CMK (cell line): ENCODE measurements at regions not wholly inside any gene's neighbourhood (a gene's known extent, or its start where the extent isn't known, plus 50 kb on each side); places are given as distances from the start of the nearest gene placed in this dataset.

ENCODE experiments used
- DNase-seq: peaks from one replicate; pipeline ENCODE4 v3.0.0-alpha.2; 2010; ENCODE audit warnings: low read depth

DNA sequence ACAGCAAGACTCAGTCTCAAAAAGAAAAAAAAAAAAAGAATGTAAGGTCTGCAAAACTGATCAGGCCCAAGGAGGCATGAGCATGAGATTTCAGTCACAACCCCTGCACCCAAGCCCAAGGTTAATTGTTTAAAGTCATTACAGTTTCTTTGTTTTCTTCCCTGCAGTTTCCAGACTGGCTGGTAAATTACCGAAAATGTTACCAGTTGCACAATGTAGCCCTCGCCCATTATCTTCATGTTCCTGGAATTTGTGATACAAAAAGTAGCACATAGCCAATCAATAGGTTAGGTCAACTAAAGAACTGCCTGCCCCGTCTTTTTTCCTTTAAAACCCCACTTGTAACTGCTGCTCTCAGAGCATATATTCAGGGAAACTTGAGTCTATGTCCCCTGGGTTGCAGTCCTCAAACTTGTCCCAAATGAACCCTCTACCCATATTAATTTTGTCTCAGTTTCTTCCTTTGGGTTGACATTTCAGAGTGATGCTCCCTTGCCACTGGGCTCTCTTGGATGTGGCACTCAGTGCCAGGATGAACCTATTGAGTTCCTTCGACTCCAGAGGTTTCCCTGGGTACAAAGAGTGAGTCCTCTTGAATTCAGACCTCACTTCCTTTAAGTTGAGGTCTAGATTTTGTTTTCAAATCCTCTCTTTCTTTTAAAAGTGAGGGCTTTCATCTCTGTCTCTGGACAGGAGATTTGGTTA is 216.2 kb upstream of the HS6ST1 start:
- DNase-seq = no peak

DNA sequence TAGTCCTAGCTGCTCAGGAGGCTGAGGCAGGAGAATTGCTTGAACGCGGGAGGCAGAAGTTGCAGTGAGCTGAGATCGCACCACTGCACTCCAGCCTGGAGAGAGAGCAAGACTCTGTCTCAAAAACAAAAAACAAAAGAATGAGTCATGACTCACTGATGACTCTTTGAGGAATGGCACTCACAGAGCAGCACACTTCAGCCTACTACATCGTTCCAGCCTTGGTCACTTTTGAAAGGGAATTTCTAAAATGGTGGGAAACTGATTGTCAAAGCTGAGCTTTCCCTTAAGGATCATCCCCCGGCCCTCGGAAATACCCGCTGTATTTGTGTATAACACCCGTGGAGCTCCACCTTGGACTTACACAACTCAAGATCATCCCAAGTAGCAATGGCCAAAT is 217.3 kb upstream of the HS6ST1 start:
- DNase-seq = no peak

DNA sequence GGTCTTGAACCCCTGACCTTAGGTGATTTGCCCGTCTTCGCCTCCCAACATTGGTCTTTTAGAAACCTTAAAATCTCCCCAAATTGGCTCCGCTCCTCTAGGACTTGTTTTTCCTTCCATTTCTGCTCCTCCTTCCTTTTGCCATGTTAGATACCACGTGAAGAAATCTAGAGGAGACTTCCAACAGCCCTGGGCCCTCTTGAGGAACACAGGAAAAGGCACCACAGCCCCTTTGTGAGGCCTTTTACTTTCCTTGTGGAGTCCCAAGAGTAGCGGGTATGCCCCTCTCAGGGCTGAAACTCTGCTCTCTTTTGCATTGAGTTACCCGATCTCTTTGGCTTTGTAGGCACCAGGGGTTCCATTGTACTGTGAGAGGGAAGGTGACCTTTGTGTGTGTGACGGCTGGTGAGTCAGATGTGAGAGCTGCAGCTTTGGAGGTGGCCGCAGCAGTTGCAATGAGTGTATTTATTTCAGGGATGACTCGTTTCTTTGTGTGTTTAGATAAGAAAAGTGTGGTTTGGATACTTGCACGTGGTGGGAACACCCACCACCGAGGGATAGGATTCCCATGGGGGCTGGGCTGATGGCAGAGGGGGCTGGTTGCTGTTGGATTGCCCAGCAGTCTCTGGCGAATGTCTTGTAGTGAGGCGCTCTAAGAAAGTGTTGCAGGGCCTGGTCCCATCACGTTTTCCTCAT is 218.4 kb upstream of the HS6ST1 start:
- no peak for DNase-seq

DNA sequence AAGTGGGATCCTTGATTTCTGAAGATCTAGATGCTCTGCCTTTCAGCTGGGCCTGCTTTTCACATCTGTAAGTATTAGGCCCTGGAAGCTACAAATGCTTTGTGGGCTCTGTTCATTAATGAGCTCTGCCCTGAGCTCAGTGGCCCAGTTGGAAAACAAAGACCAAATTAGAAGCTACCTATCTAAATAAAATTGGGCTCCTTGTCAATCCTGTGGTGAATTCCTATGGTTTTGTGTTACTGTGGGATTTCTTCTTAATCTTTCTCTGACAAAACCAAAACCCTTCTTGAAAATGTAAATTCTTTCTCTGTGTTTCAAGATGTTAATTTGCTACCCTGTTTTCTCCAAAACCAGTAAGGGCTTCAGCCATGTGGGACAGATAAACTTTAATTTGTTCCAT is 219.0 kb upstream of the HS6ST1 start:
- DNase-seq = no peak

DNA sequence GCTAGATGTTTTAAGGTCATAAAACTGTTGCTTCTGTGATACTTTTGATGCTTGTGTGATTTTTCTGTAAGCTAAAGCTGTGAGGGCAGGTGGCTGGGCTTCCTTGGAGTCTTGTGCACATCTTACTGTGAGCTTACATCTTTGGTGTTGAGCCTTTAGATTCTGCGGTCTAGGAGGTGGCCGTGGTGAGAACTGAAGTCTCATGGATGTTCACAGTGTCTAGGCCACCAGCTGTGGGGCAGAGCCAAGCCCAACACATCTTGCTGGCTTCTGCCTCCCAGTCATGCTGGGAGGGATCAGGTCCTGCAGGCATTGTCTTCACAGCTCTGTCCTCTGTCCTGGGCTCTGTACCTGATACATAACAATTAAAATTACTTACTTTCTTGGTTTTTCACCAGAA is 219.7 kb upstream of the HS6ST1 start:
- DNase-seq = no peak

DNA sequence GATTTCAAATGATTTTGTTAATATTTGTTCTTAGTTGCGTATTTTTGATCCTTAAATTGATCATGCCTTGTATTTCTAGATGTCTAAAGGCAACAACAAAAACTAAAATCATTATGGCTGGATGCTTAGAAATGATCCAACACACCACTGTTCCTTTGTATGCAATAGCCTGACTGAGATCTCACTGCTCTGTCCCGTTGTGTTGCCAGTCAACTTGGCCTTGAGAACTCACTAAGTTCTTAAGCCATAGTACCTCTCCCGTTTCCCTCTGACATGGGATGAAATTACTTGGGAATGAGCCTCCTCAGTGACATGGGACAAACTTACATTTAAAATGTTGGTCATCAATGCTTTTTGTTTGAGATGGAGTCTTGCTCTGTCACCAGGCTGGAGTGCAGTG is 222.0 kb upstream of the HS6ST1 start:
- DNase-seq = no peak

DNA sequence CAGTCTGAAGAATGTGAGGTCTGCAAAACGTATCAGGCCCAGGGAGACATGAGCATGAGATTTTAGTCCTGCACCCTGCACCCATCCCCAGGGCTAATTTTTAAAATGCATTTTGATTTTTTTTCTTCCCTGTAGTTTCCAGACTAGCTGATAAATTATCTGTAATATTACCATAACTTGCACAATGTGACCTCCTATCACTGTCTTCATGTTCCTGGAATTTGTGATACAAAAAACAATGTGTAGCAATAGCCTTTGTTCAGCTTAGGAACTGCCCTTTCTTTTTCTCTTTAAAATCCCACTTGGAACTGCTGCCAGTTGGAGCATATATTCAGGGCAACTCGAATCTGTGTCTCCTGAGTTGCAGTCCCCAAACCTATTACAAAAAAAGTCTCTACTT is 222.8 kb upstream of the HS6ST1 start:
- DNase-seq = no peak

DNA sequence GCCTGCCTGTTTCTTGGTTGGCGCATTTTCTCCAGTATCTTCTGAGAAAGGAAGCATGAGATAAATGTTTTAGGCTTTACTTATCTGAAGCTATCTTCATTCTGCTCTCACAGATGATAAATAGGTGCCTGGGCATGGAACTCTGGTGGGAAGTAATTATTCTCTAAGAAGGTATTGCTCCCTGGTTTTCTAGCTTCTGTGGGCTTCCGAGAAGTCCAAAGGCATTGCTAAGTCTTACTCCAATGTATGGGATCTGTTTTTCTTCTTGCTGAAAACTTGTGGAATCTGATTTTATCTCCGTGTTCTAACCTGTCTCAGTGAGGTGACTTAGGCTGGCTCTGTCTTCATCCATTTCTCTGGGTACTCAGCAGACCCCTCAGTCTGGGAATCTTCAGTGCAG is 224.4 kb upstream of the HS6ST1 start:
- DNase-seq = no peak

DNA sequence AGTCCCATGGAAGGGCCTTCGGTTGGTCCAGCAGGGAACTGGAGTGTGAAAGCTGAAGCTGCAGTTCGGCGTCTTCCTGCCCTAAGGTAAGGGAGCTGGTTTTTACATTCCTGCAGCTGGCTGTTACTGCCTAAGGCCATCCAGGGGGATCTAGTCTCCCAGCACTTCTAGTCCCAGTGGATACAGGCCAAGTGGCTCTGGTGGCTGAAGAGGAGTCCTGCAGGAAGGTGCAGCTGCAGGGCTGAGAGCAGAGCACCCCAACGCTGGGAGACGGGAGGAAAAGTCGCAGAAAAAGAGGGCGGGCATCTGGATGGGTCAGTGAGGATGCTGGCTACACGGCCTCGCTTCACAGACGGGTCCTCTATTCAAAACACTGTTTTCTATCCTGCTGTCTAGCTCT is 225.0 kb upstream of the HS6ST1 start:
- DNase-seq = no peak

DNA sequence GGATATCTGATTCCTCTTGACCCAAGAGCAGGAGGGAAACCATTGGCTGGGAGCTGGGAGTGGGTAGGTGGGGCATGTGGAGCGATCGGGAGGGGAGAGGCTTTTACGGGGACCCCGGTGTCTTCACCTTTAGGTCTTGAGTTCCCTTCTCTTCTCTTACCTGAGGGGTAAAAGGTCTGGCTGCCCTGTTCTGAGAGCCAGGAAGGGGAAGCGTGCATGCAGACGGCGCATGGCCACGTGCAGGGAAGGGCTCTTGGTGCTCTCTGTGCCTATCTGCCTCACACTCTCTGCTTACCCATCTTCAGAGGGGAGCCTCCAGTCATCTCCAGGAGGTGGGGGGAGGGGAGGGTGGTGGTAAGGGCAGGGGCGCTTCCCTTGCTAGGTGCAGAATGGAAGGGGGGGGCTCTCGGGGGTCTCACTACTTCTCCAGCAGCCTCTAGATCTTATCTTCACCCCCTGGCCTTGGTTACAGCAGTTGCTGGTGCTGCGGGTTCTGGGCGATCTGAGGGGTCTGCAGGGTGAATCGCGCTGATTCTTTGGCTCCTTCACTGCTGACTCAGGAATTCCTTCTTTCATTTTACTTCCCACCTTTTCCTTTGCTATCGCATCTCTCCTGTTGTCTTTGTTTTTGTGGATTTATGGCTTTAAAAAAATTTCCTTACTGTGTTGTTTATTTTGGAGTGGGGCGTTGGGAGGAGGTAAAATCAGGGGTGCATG is 225.8 kb upstream of the HS6ST1 start:
- DNase-seq = no peak

DNA sequence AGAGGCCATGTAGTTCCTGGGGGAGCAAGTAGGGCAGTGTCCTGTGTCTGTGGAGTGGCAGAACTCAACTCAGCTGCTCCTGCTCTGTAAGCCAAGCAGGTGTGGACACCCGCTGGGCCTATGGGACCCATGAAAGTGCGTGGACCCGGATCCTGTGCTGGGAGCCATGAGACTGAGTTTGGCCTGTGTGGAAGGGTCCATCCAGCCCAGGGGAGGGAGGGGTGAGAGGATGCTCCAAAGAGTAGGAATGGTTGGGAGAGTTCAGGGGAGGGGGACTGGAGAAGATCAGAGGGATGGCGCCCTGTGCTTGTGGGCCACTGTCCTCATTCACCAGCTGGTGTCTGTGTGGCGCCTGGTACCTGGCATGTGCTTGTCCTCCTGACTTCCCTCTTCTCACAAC is 226.4 kb upstream of the HS6ST1 start:
- no peak for DNase-seq

DNA sequence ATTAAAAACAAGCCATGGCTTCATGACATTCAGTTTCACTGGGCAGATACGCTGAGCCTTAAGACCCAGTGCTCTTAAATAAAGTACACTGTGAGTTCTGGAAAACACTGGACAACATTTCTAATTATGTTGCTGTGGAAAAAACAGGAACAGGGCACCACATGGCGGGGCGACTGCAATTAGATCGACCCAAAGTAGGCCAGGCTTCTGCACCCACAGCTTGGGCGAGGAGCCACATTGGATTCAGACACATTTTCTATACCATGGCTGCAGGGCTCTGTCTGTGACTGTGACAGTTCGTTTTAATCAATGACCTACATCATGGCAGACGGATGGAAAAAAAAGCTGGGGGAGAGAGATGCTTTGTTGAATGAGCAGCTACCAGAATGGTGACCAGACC is 227.2 kb upstream of the HS6ST1 start:
- DNase-seq = no peak

DNA sequence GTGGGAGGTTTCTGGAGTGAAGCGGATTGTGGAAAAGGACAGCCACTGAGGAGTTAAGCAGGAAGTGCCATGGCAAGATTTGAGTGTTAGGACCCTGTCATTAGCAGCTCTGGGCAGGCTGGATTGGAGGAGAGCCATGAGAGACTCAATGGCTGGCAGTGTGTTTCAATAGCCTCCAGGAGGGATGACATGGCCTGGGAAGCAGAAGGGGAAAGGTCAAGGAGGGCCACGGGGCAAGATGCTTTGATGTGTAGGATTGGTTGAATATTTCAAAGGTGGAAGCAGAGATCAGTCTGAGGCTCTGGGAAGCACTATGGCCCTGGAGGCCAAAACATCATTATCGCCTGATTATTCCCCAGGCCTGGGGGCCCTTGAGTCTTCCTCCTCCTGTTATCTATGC is 229.0 kb upstream of the HS6ST1 start:
- DNase-seq = no peak

DNA sequence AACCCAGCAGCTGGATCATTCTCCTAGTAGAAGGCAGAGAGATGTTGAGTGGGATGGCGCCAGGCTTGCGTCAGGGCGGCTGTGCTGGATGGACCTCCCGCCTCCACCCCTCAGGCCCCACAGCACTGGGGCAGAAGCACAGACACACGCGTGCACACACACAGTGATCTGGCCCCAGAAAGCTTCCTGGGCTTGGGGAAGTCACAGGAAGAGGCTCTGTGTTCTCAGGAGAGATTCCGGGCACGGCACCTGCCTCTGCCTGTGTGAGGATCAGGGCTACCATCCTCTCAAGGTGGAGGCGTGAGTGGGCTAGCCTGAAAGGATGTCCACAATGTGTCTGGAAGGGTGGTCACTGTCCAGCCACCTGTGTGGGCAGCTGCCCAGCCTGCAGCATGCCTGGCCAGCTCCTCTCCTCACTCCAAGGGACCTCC is 229.8 kb upstream of the HS6ST1 start:
- no peak for DNase-seq

DNA sequence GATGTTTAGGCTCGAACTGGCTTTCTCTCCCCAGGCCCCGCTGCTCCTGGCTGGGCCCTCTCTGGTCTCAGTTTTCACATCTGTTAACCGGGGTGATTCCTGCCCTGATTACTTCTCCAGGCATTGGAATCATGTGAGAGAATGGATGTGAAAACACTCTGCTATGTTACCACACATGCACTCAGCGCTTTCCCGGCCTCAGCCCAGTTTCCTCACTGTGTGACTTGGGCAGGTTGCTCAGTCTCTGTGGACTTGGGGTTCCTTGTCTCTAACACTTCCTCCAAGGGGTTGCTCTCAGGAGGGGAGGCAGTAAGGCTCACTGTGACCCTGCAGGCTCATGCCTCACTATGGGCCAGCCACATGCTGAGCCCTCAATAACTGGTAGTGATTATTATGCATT is 230.4 kb upstream of the HS6ST1 start:
- DNase-seq = no peak

DNA sequence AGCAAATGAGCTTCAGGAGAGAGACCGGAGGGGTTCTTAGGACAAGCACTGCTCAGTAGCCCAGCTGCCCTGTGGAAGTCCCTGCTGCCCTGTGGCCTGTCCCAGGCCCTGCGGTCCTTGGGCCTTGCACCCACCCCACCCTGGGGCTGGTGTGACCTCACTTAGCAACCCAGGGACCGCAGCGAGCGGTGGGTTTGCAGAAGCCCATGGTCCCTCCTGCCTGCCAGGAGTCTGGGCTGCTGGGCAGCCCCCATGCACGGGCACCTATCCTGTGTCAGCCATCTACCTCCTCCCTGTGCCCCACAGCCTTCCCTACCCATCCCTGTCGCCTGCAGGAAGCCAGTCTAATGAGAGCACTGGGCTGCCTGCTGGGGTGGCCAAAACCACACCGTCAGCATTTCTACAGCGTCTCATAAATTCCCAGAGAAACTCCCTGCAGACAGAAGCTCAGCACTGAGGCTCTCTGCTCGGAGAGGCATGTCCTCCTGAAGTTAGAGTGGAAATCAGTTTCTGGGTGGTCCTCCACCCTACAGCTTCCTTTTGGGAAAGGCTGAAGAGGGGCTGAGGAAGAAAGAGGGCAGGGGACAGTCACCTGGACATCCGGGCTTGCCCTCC is 231.1 kb upstream of the HS6ST1 start:
- no peak for DNase-seq

DNA sequence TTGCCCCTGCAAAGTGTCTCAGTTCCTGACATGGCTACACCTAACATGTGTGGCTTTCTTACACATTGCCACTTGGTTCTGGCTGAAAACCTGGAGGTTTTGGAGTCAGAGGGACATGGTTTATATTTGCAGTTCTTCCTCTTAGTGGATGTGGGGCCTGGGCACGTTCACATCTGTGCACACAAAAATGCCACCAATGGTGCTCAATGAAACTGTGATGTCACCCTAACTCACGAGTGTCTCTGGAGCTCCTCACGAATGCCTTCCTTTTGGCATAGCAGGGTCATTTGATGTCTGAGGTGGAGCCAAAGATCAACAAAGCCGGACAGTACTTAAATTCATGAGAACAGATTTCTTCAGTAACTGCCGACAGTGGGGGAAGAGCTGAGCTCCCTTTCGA is 231.7 kb upstream of the HS6ST1 start:
- no peak for DNase-seq

DNA sequence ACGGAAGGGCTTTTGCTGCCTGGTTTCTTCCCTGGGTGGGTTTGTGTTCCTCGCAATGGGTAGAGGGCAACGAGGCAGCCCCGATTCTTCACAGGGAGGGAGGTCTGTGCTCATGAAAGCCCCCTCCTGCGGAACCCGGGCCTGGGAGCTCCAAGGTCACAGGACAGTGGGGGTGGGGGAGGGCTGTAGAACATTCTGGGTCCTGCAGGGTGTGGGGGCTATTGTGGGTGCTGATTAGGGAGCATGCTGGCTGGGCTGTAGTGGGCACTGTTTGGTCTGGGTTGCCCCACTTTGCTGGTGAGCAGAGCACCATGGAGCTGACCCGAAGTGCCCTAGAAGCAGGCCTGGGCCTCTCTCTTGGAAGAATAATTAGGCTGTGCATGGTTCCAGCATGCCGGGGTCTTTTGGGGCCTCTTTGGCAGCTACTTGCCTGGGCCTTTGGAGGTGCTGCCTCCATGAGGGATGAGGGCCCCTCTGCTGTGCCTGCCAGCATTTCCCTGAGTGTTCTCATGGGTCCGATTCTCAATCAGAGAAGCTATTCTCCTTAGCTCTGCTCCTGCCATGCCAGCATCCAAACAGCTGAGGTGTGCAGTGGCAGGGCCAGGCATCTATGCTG is 232.2 kb upstream of the HS6ST1 start:
- no peak for DNase-seq

DNA sequence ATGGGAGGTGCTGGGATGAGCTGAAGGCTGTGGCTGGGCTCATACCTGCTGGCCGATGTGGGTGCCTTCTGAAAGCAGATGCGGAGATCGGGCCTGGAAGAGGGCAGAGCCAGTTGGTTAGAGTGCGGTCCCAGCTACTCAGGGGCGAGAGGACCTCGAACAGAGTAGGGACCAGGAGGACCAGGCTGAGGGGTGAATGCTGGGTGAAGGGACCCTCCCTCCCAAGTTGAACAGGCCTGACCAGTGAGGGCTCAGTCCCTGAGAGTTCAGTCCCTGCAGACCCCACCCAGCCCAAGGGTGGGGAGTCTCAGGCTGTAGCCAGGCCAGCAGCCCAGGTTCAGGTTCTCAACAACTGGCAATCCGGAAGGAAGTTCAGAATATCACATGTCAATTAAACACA is 232.8 kb upstream of the HS6ST1 start:
- no peak for DNase-seq

DNA sequence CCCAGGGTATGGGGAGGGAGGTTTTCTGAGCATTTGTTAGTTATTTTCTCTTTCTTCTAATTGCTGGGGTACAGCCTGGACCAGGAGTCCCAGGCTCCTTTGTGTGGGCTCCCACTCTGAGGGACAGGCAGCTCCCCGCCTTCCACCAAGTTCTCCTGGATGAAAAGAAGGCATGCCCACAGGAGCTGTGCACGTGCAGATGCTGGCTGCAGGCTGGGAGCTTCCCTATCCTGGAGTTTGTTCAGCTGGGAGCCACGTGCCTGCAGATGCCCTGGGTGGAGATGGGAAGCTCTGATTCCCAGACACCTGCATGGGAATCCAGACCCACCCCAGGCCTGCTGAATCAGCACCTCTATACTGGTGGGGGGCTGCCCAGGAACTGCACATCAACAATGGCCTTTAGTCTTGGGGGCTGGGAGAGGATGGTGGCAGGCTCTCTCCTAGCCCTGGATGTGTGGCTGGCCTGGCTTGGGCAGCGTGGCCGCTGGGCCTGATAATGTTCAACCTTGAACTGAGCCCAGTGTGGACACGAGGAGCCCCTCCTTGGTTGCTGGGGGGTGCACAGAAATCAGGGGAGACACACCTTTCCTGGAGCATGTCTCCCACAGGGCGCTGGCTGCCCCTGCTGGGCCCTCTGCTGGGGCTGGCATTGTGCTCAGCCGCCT is 233.6 kb upstream of the HS6ST1 start:
- no peak for DNase-seq

DNA sequence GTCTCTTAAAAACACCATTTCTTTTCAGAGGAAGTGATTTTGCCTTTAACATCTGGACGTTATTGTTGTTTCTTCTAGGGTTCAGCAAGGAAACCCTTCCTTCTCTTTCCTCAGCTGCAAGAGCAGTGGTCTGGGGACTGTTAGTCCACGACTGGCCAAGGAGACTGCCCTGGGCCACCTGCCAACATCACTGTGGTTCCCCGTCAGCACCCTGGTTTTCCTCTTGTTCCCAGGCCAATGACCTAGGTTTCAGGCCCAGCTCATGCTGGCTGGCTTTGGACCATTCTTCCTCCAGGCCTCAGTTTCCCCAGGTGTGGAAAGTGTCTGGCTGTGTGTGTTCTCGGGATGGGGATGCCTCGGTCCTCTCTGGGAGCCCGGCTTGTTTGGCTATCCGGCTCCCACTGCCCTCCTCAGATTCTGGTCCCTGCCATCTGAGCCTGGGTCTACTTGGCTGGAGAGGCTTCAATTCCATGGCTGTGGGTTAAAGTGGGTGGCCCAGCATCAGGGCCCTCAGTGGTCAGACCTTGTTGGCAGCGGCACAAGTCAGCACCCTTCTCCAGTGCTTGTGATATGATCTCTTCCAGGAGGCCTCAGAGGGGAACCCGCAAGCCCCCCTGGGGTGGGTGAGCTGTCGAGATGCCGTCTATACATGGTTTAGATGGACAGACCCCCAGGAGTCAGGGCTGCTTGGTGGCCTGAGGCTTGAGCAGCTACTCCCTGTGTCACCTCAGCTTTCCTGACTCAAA is 234.3 kb upstream of the HS6ST1 start:
- DNase-seq = no peak
